ENCODE measurements at regions not wholly inside any gene's neighbourhood (a gene's known extent, or its start where the extent isn't known, plus 50 kb on each side); places are given as distances from the start of the nearest gene placed in this dataset.

GRCh38 chr9:115635680-115636383, 517.8 kb upstream of the PAPPA start:
- TF ChIP-seq TCF7L2 (IDR thresholded peaks at IDR 0.05; ENCODE audit: low read depth, low read length) (no peak), CTCF (IDR thresholded peaks at IDR 0.05) (no peak), REST (IDR thresholded peaks at IDR 0.05; ENCODE audit: insufficient read depth in 1 of 2, low read depth in 2 of 2, low read length in 1 of 2) (no peak), POLR2AphosphoS5 (IDR thresholded peaks at IDR 0.05; ENCODE audit: low read depth, low read length) (no peak)
